Astrocyte (in vitro differentiated cells and primary cell): ENCODE measurements at regions not wholly inside any gene's neighbourhood (a gene's known extent, or its start where the extent isn't known, plus 50 kb on each side); places are given as distances from the start of the nearest gene placed in this dataset.

Experiments used
- EZH2 ChIP-seq: IDR thresholded peaks from 2 replicates; pipeline ENCODE4 v1.6.1; 2012; ENCODE audit warnings: mild to moderate bottlenecking, low read length, inconsistent platforms; ENCODE audit not compliant: insufficient read depth
- TF ChIP-seq, protein P1 (sequence below): IDR thresholded peaks from 2 replicates; pipeline ENCODE4 v1.5.1; 2011; ENCODE audit warnings: low read depth, mild to moderate bottlenecking, inconsistent platforms, low read length, moderate library complexity; ENCODE audit not compliant: insufficient read depth

DNA sequence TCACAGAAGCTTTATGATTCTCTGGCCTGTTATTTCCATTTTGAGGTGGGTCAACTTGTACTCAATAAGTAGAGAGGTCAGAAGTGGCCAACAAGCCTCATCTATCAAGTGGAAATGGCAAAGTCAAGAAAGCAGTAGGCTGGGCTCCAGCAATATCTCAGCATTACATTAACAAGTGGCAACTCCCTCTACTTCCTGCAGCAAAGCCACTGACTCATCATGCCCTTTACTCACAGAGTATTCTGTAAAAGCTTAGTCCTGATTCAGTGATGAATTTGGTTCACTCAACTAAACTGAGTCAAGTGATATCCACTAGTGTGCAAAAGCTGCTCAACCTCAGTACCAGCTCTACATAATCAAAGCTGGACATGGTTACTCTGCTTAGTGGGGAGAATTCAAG, 954.6 kb downstream of the EPHA3 start:
- TF ChIP-seq, protein P1, sequence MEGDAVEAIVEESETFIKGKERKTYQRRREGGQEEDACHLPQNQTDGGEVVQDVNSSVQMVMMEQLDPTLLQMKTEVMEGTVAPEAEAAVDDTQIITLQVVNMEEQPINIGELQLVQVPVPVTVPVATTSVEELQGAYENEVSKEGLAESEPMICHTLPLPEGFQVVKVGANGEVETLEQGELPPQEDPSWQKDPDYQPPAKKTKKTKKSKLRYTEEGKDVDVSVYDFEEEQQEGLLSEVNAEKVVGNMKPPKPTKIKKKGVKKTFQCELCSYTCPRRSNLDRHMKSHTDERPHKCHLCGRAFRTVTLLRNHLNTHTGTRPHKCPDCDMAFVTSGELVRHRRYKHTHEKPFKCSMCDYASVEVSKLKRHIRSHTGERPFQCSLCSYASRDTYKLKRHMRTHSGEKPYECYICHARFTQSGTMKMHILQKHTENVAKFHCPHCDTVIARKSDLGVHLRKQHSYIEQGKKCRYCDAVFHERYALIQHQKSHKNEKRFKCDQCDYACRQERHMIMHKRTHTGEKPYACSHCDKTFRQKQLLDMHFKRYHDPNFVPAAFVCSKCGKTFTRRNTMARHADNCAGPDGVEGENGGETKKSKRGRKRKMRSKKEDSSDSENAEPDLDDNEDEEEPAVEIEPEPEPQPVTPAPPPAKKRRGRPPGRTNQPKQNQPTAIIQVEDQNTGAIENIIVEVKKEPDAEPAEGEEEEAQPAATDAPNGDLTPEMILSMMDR = no peak
- TF ChIP-seq EZH2 = no peak
